ENCODE measurements at regions not wholly inside any gene's neighbourhood (a gene's known extent, or its start where the extent isn't known, plus 50 kb on each side); places are given as distances from the start of the nearest gene placed in this dataset.

DNA sequence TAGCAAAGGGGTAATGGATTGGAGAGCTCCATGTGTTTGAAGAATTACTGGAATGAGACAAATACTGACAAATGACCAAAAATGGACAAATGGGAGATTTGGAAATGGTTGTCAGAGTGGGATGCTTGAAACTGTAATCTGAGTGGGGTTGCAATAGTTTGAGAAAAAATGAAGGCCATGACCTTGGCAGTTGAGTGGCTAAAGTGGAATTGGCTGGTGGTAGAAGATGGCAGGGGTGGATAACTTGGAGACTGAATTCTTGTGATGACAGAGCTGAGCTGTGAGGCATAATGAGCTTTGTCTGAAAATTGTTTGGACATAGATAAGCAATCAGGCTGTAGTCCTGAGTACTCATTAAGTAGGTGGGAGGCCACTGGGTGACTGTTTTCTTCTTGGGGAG is 222.5 kb upstream of the PRICKLE1 start:
- no peak for DNase-seq (ENCODE audit: extremely low read depth, low read depth)

DNA sequence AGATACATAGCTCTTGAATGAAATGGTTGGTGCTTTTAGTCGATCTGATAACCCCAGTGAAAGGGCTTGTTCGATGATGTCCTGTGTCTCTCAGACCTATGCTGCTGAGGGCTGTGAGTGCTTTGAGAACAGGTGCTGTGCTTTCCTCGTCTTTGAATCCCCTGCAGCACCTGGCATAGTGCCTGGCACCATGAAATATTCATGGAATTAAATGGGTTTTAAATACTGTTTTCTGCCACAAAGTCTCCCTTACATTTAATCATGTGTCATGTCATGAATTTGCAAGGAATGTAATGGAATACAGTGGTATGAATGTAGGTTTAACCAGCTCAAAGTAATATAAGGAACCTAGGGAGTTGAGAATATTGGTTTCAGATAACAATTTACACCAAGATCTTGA is 220.5 kb upstream of the PRICKLE1 start:
- no peak for DNase-seq (ENCODE audit: extremely low read depth, low read depth)

DNA sequence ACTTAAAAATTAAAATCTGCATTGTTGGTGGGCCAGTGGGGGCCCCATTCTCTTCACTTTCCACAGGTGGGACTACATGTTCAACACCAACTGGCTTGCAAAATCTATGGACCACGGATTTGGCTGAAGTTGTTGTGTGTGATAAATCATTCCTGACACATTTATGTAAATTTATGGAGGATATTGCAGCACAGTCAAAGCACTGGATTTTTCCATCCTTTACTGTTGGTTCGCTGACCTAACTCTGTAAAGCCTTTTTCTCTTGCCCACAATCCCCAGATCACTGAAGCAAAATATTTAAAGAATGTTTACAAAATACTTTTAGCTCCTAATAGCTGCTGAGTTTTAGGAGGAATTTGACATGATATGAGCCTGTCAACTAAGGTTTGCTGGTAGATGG is 219.7 kb upstream of the PRICKLE1 start:
- no peak for DNase-seq (ENCODE audit: extremely low read depth, low read depth)

DNA sequence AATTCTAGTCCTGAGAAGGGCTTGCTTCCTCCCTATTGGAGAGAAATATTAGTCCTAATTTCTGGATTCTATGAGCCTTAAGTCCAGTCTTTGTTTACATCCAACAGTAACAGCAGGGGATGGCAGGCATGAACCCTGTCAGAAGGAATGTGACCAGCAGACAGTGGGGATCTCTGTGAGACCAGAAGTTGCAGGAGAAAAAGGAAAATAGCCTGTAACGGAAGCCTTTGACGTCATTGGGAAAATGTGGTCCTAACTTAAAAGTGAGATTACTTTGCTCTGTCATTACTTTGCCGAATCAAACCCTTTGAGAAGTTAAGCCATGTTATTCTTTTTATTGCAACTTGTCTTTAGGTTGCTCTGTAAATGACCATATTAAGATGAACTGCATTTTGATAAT is 218.2 kb upstream of the PRICKLE1 start:
- no peak for DNase-seq (ENCODE audit: extremely low read depth, low read depth)

DNA sequence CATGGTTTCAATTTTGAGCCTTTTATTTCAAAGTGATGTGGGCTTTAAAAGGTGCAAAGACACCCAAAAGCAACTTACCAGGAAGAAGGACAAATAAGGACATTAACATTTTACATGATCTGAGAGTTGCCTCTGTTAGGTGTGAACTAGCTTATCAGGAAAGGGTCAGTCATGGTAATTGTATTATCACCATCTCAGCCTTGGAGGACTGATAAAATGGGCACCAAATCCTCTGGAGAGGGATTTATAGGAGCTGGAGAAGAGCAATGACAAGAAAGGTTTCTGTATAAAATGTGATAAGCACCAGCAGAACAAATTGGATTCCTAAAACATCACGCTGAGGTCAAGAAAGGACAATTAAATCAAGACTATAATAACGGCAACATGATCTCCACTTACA is 217.7 kb upstream of the PRICKLE1 start:
- DNase-seq (ENCODE audit: extremely low read depth, low read depth), result no peak

DNA sequence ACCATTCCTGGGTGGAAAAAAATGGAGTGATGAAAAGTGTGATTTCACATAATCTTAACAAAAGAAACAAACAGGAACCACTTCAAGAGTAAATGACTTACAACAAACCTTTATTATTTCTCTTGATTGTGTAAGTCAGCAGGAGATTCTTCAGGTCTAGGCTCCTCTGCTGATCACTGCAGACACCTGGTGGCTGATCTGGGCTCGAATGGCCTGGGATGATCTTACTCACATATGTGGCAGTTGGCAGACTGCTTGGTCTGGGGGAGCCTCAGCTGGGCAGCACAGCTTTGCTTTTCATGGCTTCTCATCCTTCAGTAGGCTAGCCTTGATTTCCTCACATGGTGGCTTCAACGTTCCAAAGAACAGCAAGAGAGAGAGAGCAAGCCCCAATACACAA is 215.4 kb upstream of the PRICKLE1 start:
- DNase-seq (ENCODE audit: extremely low read depth, low read depth), result no peak

DNA sequence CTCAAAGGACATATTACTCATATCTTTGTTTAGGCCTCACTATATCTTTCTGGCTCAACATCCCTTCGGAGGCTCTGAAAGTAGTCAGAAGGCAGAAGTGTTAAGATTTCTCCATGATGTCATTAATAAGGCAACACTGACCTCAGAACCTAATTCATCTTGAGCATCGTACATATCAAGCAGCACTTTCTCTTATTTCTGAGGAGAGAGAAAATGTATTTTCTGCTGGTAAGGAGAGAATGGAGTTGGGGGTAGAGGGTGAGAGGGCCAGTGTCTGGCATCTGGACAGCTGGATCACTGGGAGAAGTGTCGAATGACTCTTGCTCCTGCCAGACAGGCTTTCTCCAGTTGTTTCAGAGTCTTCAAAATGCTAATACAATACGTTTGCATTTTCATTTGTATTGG is 213.2 kb upstream of the PRICKLE1 start:
- no peak for DNase-seq (ENCODE audit: extremely low read depth, low read depth)

DNA sequence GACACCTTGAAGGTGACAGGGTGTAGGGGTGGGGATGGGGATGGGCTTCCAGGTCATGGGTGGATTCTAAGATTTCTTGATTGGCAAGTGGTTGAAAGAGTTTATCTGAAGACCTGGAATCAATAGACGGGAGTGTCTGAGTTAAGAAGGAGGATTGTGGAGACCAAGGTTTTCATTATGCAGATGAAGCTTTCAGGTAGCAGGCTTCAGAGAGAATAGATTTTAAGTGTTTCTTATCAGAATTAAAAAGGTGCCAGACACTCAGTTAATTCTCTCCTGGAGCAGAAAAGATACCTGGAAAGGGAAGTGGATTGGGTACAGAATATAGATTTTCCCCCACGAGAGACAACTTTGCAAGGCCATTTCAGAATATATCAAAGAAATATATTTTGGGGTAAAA is 211.7 kb upstream of the PRICKLE1 start:
- no peak for DNase-seq (ENCODE audit: extremely low read depth, low read depth)

DNA sequence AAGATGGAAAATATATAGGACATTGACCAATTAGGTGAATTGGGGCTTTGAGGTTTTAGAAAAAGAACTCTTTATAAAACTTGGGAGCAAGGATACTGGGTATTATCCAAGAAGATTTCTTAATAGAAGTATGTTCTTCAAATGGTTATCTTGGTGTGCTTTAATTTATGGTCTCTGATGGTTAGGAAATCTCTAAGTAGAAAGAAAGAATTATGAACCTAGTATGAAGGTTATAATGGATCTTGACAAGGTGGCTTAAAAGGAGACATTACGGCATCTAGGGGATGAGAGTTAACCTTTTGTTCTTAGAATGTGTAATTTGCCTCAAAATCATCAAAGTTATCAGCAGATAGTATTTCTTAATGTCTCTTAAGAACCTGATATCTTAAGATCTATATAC is 210.4 kb upstream of the PRICKLE1 start:
- DNase-seq (ENCODE audit: extremely low read depth, low read depth), result no peak

DNA sequence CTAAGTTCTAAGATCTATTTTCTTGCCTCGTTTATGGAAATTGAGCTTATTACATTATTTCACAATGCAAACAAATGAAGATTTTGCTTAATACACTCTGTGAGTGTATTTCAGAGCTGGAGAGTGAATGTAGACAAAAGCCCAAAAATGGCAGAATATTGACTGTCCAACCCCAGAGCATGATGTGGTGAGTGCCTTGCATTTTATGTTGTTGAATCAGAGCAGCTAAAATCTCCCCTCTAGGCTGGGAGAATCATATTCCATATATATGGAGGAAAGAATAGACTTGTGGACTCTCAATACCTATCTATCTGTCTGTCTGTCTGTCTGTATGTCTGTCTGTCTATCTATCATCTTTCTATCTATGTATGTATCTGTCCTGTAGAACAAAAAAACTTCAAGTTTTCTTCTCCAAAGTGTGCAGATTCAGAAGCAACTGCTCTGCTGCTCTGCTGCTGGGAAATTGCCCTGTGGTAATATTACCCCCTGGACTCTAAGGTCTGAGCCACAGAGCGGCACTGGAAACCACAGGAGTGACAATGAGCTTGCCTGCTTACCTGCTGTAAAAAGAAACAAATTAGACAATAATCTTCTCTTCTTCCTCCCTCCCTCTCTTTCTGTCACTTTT is 209.4 kb upstream of the PRICKLE1 start:
- no peak for DNase-seq (ENCODE audit: extremely low read depth, low read depth)

DNA sequence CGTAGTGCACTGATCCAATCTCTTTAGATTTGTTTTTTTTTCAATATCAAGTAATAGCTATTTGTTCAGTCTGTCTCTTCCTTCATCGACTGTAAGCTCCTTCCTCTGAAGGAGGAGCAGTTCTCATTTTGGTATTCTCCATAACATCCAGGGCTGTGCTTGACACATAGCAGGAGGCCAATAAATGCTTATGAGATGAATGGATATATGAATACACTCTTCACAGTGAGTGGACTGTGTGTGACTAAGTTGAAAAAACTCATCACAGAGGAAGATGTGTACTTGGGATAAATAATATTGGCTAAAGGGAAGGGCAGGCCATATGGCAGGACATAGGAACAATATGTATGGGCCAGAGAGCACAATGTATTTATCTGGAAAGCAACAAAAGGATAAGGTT is 205.3 kb upstream of the PRICKLE1 start:
- DNase-seq (ENCODE audit: extremely low read depth, low read depth), result no peak

DNA sequence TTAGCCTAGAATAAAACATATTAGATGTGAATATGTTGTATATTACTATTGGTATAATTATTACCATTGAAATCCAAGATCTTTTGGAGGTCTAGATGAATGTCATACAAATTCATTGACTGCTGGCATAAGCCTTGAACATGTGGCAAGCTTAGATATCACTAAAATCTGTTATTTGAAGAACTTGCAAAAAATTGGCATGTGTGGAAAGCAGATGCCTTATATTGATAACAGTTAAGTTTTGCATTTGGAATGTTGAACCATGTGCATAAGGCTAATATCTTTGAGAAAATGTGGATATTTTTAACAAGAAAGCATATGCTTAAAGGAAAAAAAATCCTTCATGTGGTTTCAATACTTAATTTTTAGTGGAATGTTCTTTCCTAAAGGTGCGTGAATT is 203.6 kb upstream of the PRICKLE1 start:
- no peak for DNase-seq (ENCODE audit: extremely low read depth, low read depth)

DNA sequence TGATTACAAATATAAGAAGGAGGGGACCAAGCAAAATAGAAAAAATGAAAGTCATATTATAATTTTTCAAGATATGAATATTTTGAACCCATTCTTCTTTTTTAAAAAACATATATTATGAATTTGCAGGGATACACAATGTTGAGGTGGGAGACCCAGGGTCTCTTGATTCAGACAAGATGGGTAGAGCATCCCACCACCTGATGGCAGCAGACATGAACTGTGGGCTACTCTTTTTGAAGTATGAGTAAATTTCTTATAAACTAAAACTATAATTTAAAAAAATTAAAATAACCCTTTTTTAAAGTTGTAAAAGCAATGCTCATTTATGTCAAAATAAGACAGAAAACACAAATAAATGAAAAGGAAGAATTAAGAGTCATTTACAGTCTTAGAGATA is 202.7 kb upstream of the PRICKLE1 start:
- no peak for DNase-seq (ENCODE audit: extremely low read depth, low read depth)

DNA sequence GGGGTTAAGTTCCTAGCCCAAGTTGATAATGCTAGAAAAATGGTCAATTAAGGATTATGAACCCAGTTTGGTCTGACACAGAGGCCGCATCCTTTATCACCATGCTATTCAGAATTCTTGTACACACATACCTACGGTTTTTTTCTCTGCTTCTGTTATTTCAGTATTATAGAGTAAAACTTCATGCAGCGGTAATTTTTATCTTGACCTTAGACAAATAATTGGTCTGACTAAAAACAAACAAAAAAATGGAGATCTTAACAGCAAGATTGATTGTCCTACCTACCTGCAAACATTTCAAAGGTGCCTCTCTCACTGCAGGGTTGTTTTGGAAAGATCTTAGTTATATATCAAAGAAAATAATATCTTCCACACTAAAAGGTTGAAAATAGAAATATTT is 201.9 kb upstream of the PRICKLE1 start:
- no peak for DNase-seq (ENCODE audit: extremely low read depth, low read depth)

DNA sequence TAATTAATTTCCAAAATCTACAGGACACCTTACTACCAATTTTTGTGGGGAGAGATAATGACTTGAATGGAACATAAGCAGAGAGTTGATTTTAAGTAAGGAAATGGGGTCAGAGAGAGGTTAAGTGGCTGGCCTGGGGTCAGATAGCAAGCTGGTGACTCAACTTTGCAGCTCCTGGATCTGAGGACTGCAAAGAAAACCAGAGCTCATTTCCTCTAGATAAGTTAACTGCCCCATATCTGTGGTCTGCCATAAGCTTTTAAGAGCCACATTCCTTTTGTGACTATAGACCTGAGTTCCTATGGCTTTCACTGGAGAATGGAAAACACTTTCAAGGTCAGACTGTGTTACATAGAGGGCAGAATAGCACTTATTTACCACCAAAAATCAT is 201.2 kb upstream of the PRICKLE1 start:
- no peak for DNase-seq (ENCODE audit: extremely low read depth, low read depth)

DNA sequence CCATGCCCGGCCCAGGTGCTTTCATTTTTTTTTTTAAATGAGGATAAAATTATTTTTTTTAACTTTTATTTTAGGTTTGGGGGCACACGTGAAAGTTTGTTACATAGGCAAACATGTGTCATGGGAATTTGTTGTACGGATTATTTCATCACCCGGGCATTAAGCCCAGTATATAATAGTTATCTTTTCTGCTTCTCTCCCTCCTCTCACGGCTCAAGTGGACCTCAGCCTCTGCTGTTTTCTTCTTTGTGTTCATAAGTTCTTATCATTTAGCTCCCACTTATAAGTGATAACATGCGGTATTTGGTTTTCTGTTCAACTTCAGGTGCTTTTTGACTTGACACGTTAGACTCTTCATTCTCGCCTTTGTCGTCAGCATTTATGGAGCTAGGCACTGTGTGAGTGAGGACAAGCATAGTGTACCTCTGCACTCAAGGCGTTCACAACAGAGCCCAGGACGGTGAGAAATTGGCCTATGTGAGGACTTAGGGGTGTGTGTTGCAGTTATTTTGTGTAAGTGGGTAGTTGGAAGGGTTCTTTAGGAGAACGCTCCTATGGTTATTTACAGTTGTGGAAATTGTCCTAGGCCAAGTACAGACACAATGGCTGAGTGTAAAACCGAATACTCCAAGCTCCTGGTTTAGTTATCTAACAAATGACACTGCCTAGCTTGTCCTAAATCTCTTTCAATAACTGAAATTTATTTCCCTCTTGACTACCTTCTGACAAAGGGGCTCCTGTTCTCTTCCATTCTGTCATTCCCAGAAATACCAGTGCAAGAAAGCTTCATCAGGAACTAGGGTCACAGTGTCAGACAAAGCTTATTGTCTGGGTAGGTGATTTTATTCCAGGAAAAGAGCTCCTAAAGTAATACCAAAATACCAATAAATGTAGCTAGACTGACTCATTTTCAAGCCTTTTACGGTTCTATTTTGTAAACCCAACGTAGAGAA is 200.5 kb upstream of the PRICKLE1 start:
- DNase-seq (ENCODE audit: extremely low read depth, low read depth), result no peak

DNA sequence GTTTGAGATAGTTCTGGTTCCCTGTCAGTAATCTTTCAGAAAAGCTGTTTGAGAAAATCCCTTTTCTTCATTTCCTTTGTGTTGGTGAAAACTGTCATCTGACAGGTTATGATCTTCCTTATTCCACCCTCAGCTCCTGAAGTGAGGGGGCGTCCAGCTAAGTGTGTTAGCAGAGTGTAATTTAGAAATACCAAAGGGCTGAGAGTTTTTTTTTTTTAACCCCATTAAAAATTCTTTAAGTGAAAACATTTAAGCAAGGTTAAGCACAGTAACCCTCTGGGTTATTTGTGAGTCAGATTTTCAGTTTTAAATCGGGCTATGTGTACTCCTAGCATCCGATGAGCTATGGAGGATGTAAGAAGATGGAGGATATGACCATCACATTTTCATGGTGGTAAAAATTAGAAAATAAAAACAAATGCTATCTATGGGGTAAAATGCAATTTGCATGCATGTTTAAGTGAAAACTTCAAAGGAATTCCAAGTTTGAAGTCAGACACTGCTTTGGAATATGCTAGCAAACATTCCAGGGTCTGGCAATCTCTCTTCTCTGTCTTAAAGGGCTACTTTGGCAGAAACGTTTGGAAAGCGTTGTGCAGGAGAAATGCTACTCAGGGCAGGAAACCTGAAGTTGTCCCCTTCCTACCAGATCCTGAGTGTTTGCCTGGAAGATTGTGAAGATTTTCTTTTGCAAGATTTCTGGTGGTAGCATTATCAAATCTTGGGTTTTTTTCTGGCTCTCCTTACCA is 197.0 kb upstream of the PRICKLE1 start:
- DNase-seq (ENCODE audit: extremely low read depth, low read depth), result no peak

DNA sequence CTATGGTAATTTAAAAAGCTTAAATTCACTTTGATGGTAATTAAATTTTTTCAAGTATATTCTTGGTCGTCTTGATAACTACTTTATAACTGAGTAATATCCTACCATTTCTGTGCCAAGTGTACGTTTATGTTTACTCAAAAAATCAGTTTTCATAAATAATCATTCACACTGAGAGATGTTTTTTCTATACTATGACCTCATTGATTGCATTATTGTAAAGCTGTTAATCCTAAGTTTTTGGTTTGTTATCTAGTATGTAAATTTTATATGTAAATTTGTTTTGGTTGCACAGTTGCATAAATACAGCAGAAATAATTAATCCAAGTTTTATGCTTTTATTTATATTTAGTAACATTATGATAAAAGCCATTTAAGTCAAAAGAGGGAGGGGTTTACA is 196.4 kb upstream of the PRICKLE1 start:
- no peak for DNase-seq (ENCODE audit: extremely low read depth, low read depth)

DNA sequence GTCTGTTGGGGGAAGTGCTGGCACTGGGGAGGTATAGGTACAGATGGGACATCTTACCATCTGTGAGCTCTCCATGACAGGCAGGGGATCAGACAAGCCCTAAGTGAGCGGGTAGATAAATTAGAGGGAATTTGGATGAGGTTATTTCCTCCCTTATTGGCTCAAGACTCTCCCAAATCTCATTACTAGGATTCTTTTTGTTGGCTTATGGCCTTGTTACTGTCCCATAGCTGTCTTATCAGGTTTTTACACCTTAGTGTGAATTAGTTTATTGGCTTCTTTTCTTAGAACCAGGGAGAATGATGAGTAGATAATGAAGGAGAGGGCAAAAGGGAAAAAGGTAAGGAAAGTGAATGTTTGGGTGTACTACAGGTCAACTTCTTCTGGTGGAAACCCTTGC is 191.1 kb upstream of the PRICKLE1 start:
- no peak for DNase-seq (ENCODE audit: extremely low read depth, low read depth)

DNA sequence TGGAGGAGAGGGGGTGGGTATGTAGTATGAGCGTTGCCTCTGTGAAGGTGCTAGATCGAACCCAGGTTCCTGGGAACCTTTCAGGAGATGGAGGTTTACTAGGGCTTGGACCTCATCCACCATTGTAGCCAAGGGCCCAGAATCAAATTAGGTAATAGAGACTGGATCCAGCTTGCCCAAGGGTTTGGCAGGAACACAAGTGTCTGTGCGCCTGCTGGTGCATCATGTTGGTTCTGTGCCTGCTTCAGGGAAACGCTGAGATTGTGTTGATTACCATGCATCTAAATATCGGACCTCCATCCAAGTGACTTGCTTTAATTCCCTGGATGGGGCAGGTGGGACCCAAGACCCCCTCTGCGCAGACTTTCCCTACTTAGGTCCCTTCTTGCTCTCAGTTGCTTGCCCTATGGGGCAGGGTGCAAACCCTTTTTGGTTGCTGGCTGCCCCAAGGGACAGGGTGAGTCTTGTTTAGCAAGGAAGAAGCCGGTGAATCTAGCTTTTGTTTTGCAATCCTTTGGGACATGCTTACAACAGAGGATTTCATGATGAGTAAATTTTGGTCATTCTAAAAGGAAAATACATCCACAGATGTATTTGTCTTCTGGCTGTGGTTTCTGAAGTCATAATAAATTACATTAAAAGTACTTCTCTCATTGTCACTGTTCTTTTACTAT is 189.8 kb upstream of the PRICKLE1 start:
- DNase-seq (ENCODE audit: extremely low read depth, low read depth), result no peak

DNA sequence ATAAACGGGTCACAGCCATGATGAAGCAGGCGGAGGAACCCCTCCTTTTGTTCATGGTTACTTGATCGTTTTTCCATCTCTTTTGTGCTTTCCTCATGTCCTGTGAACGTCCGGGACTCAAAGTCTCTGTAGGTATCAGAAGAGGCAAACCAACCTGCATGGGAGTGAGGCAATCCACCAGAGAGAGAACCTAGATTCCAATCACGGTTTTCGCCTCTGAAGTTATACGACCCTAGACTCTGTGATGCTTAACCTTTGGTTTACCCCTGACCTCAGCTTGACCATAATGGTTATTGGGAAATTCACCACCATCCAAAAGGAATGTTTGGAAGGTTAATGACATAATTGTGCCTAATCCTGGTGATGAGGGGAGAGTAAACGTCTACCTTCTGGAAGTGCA is 186.8 kb upstream of the PRICKLE1 start:
- DNase-seq (ENCODE audit: extremely low read depth, low read depth), result no peak
